GM23338 (cell line): ENCODE measurements at regions not wholly inside any gene's neighbourhood (a gene's known extent, or its start where the extent isn't known, plus 50 kb on each side); places are given as distances from the start of the nearest gene placed in this dataset.

ENCODE experiments used
- ATAC-seq: fragments of 200-7000 bp; cut with Tn5 transposase; 3 replicates; pipeline ENCODE4 v1.9.1; 2020
- DNase-seq: peaks from one replicate; pipeline ENCODE4 v3.0.0-alpha.2; 2015; ENCODE audit warnings: low spot score
- H2AFZ ChIP-seq: fragments of 200-600 bp; sonication (generic); 2 replicates; pipeline ENCODE4 v1.8.0; 2016; ENCODE audit warnings: antibody characterized with exemption, mild to moderate bottlenecking, moderate library complexity
- H3F3A ChIP-seq: fragments of 200-600 bp; sonication (generic); replicated peaks from 2 replicates; pipeline ENCODE4 v1.8.0; 2017; ENCODE audit warnings: antibody characterized with exemption, mixed run types, low read depth
- H3K27ac ChIP-seq: fragments of 200-600 bp; sonication (generic); 2 replicates; pipeline ENCODE4 v1.6.1; 2016; ENCODE audit warnings: low read depth
- H3K27me3 ChIP-seq: fragments of 200-600 bp; sonication (generic); 2 replicates; pipeline ENCODE4 v1.8.0; 2016; ENCODE audit warnings: mild to moderate bottlenecking, mixed run types, moderate library complexity; ENCODE audit not compliant: insufficient read depth
- H3K36me3 ChIP-seq: fragments of 200-600 bp; sonication (generic); 2 replicates; pipeline ENCODE4 v1.8.0; 2016; ENCODE audit warnings: mild to moderate bottlenecking; ENCODE audit not compliant: insufficient read depth
- H3K4me1 ChIP-seq: fragments of 200-600 bp; sonication (generic); 2 replicates; pipeline ENCODE4 v1.8.0; 2016; ENCODE audit warnings: mild to moderate bottlenecking, moderate library complexity; ENCODE audit not compliant: insufficient read depth
- H3K4me2 ChIP-seq: fragments of 200-600 bp; sonication (generic); 2 replicates; pipeline ENCODE4 v1.7.1; 2017; ENCODE audit warnings: mixed run types
- H3K4me3 ChIP-seq: fragments of 200-600 bp; sonication (generic); 2 replicates; pipeline ENCODE4 v1.6.1; 2016; ENCODE audit warnings: mixed run types
- H3K79me2 ChIP-seq: fragments of 200-600 bp; sonication (generic); replicated peaks from 2 replicates; pipeline ENCODE4 v1.8.0; 2017; ENCODE audit warnings: mild to moderate bottlenecking; ENCODE audit not compliant: insufficient read depth
- H3K9me2 ChIP-seq: fragments of 200-600 bp; sonication (generic); 2 replicates; pipeline ENCODE4 v1.8.0; 2017; ENCODE audit not compliant: insufficient read depth
- H4K20me1 ChIP-seq: fragments of 200-600 bp; sonication (generic); replicated peaks from 2 replicates; pipeline ENCODE4 v1.8.0; 2017; ENCODE audit warnings: mild to moderate bottlenecking; ENCODE audit not compliant: insufficient read depth
- H3K27ac Mint-ChIP-seq: 2 replicates; pipeline ENCODE4 v1.8.0; 2020; ENCODE audit warnings: inconsistent platforms, mild to moderate bottlenecking, moderate library complexity, mixed read lengths
- H3K27me3 Mint-ChIP-seq: 3 replicates; pipeline ENCODE4 v1.8.0; 2022; ENCODE audit warnings: low read depth, mild to moderate bottlenecking, moderate library complexity, mixed read lengths, inconsistent platforms; ENCODE audit not compliant: insufficient read depth, poor library complexity
- H3K36me3 Mint-ChIP-seq: 3 replicates; pipeline ENCODE4 v1.8.0; 2021; ENCODE audit warnings: low read depth, mild to moderate bottlenecking, inconsistent platforms, moderate library complexity, mixed read lengths
- H3K4me1 Mint-ChIP-seq: 3 replicates; pipeline ENCODE4 v1.8.0; 2020; ENCODE audit warnings: mild to moderate bottlenecking, inconsistent platforms, mixed read lengths
- H3K4me3 Mint-ChIP-seq: 3 replicates; pipeline ENCODE4 v1.8.0; 2021; ENCODE audit warnings: moderate library complexity, mild to moderate bottlenecking, inconsistent platforms, mixed read lengths
- H3K9me3 Mint-ChIP-seq: 3 replicates; pipeline ENCODE4 v1.8.0; 2020; ENCODE audit warnings: moderate library complexity, mild to moderate bottlenecking, inconsistent platforms, mixed read lengths
- CREB1 ChIP-seq: fragments of 250-450 bp; sonication (Bioruptor Pico); IDR thresholded peaks from 2 replicates; pipeline ENCODE4 v1.5.0; 2020; ENCODE audit warnings: low read depth, mild to moderate bottlenecking, moderate library complexity
- CTCF ChIP-seq, 2 experiments: fragments of 200-600 bp in 1 of 2; sonication (generic) in 1 of 2; conservative IDR thresholded peaks; 2 replicates each; pipeline versions ENCODE4 v1.5.1 to v1.6.1; 2016 to 2017; ENCODE audit warnings: antibody characterized with exemption in 2 of 2, low read depth in 2 of 2, mild to moderate bottlenecking in 2 of 2, moderate library complexity in 1 of 2
- EZH2 ChIP-seq: fragments of 200-600 bp; sonication (generic); IDR thresholded peaks from one replicate; pipeline ENCODE4 v1.8.0; 2017; ENCODE audit warnings: antibody characterized with exemption, mild to moderate bottlenecking, low read depth; ENCODE audit not compliant: unreplicated experiment
- EZH2phosphoT487 ChIP-seq: fragments of 200-600 bp; sonication (generic); IDR thresholded peaks from one replicate; pipeline ENCODE4 v1.8.1; 2018; ENCODE audit warnings: antibody characterized with exemption; ENCODE audit not compliant: unreplicated experiment
- JUNB ChIP-seq: IDR thresholded peaks from one replicate; pipeline ENCODE4 v1.6.1; 2016; ENCODE audit warnings: antibody characterized with exemption; ENCODE audit not compliant: unreplicated experiment
- NANOG ChIP-seq: IDR thresholded peaks from 2 replicates; pipeline ENCODE4 v1.6.1; 2016; ENCODE audit warnings: antibody characterized with exemption, borderline replicate concordance
- POLR2AphosphoS5 ChIP-seq: IDR thresholded peaks from 2 replicates; pipeline ENCODE4 v1.6.1; 2016; ENCODE audit warnings: antibody characterized with exemption, low read depth
- STAT1 ChIP-seq: IDR thresholded peaks from one replicate; pipeline ENCODE4 v1.6.1; 2016; ENCODE audit warnings: antibody characterized with exemption; ENCODE audit not compliant: unreplicated experiment
- ZNF331 ChIP-seq: fragments of 250-450 bp; sonication (Bioruptor Pico); IDR thresholded peaks from 2 replicates; pipeline ENCODE4 v1.5.0; 2020; ENCODE audit warnings: low read depth, mild to moderate bottlenecking, moderate library complexity
- ZNF462 ChIP-seq: fragments of 250-450 bp; sonication (Bioruptor Pico); IDR thresholded peaks from 2 replicates; pipeline ENCODE4 v1.5.0; 2020; ENCODE audit warnings: mild to moderate bottlenecking, moderate library complexity

- ATAC-seq (no peak), DNase-seq (no peak)
- Histone ChIP-seq H3K4me2 (no peak overlapping the region), H2AFZ (no peak overlapping the region), H3K27me3 (peaks cover 10% of the 10 kb centered on the region; the same call in 1 of the 2 replicates), H3K79me2 (no peaks in the 10 kb centered on the region), H3K4me1 (no peaks in the 10 kb centered on the region), H3K27ac (no peak overlapping the region), H3K4me3 (no peak overlapping the region), H4K20me1 (no peaks in the 10 kb centered on the region), H3F3A (no peaks in the 10 kb centered on the region), H3K9me2 (no peaks in the 10 kb centered on the region), H3K36me3 (no peaks in the 10 kb centered on the region)
- no peak for TF ChIP-seq EZH2phosphoT487
- no peak for TF ChIP-seq ZNF462 (CRISPR knock-in tag)
- TF ChIP-seq ZNF331 (CRISPR knock-in tag): no peak
- TF ChIP-seq CREB1 (CRISPR knock-in tag): no peak
- no peak for TF ChIP-seq CTCF (conservative IDR thresholded peaks at IDR 0.05; ENCODE audit: low read depth in 2 of 2)
- no peak for TF ChIP-seq NANOG
- no peak for TF ChIP-seq JUNB
- no peak for TF ChIP-seq EZH2
- TF ChIP-seq POLR2AphosphoS5: no peak
- TF ChIP-seq STAT1: no peak
- H3K36me3 Mint-ChIP-seq: no peaks in the 10 kb centered on the region
- H3K27ac Mint-ChIP-seq: no peak overlapping the region
- no peaks in the 10 kb centered on the region for H3K9me3 Mint-ChIP-seq
- H3K4me3 Mint-ChIP-seq: no peak overlapping the region
- 0 out of 3 replicates have a peak, but pooled peaks cover 5% of the 10 kb centered on the region for H3K4me1 Mint-ChIP-seq
- H3K27me3 Mint-ChIP-seq: peaks cover 21% of the 10 kb centered on the region
These were observed 113.0 kb upstream of the CDH4 start for GRCh38 chr20:61139031-61139430.
